H1 (cell line): ENCODE measurements at regions not wholly inside any gene's neighbourhood (a gene's known extent, or its start where the extent isn't known, plus 50 kb on each side); places are given as distances from the start of the nearest gene placed in this dataset.

ENCODE experiments used
- CTCF ChIA-PET: fragments of 300-600 bp; sonication (Branson Sonifier 250); formaldehyde crosslinking; loops from one replicate; lab custom pipeline; 2021; ENCODE audit not compliant: partially characterized antibody; lab: Charles Lee
- POLR2A ChIA-PET: fragments of 300-600 bp; sonication (Branson Sonifier 250); formaldehyde crosslinking; loops from one replicate; lab custom pipeline; 2021; ENCODE audit warnings: inconsistent platforms; ENCODE audit not compliant: partially characterized antibody; lab: Charles Lee
- DNase-seq, 2 experiments: peaks; one replicate each; pipeline versions ENCODE4 v3.0.0 to v3.0.0-alpha.2; 2010 to 2022; ENCODE audit warnings: low spot score in 2 of 2, low read depth in 1 of 2, mixed read lengths in 1 of 2
- FAIRE-seq: peaks from 2 replicates; lab custom pipeline; 2011; peaks lifted over from hg19 to GRCh38; lab: Jason Lieb, UNC
- H2AFZ ChIP-seq: 2 replicates; pipeline ENCODE4 v1.8.1; 2012; ENCODE audit warnings: low read length, inconsistent platforms
- H2AK5ac ChIP-seq: 2 replicates; pipeline ENCODE4 v1.6.1; 2013; ENCODE audit warnings: low read depth, low read length
- H2BK120ac ChIP-seq: replicated peaks from 2 replicates; pipeline ENCODE3; 2013; ENCODE audit warnings: low read depth, low read length, inconsistent platforms
- H2BK12ac ChIP-seq: 2 replicates; pipeline ENCODE4 v1.6.1; 2013; ENCODE audit warnings: low read depth, low read length
- H2BK15ac ChIP-seq: 2 replicates; pipeline ENCODE4 v1.6.1; 2013; ENCODE audit warnings: low read length
- H2BK20ac ChIP-seq: 2 replicates; pipeline ENCODE4 v1.6.1; 2013; ENCODE audit warnings: low read length
- H2BK5ac ChIP-seq: 2 replicates; pipeline ENCODE4 v1.6.1; 2013; ENCODE audit warnings: low read depth, low read length
- H3K14ac ChIP-seq: 2 replicates; pipeline ENCODE4 v1.6.1; 2013; ENCODE audit warnings: inconsistent platforms; ENCODE audit not compliant: insufficient read length
- H3K18ac ChIP-seq: 2 replicates; pipeline ENCODE4 v1.6.1; 2013; ENCODE audit warnings: low read length; ENCODE audit errors: extremely low read depth
- H3K23ac ChIP-seq: 2 replicates; pipeline ENCODE4 v1.6.1; 2013; ENCODE audit warnings: inconsistent platforms; ENCODE audit not compliant: insufficient read length
- H3K23me2 ChIP-seq: 2 replicates; pipeline ENCODE4 v1.6.1; 2013; ENCODE audit warnings: low read depth, low read length
- H3K27ac ChIP-seq: 2 replicates; pipeline ENCODE4 v1.6.1; 2011; ENCODE audit warnings: low read depth, low read length, inconsistent platforms
- H3K27me3 ChIP-seq, 4 experiments: replicated peaks in 1 of 4; 1 replicate in 1 of 4; 2 replicates in 3 of 4; pipeline versions ENCODE4 v1.6.1 to v1.8.1; 2011 to 2013; ENCODE audit warnings: low read length in 3 of 4, mild to moderate bottlenecking in 3 of 4, inconsistent platforms in 2 of 4, mixed read lengths in 2 of 4, moderate library complexity in 1 of 4; ENCODE audit not compliant: control insufficient read depth in 3 of 4, insufficient read depth in 3 of 4; ENCODE audit errors: extremely low read depth in 1 of 4
- H3K36me3 ChIP-seq, 4 experiments: 2 replicates each; pipeline versions ENCODE4 v1.6.1 to v1.8.1; 2011 to 2013; ENCODE audit warnings: mild to moderate bottlenecking in 4 of 4, low read length in 3 of 4, moderate library complexity in 2 of 4, control low read depth in 1 of 4, inconsistent platforms in 1 of 4; ENCODE audit not compliant: insufficient read depth in 4 of 4, control insufficient read depth in 2 of 4
- H3K4ac ChIP-seq: replicated peaks from 2 replicates; pipeline ENCODE3; 2013; ENCODE audit warnings: low read length, low read depth, mixed read lengths, inconsistent platforms; ENCODE audit not compliant: insufficient read length
- H3K4me1 ChIP-seq, 4 experiments: replicated peaks in 1 of 4; 1 replicate in 1 of 4; 2 replicates in 3 of 4; pipeline versions ENCODE4 v1.6.1 to v1.8.1; 2011 to 2013; ENCODE audit warnings: low read length in 3 of 4, inconsistent platforms in 2 of 4, mixed read lengths in 1 of 4; ENCODE audit not compliant: insufficient read depth in 4 of 4, control insufficient read depth in 3 of 4
- H3K4me2 ChIP-seq, 2 experiments: 2 replicates each; pipeline versions ENCODE4 v1.6.1 to v1.8.1; 2011 to 2013; ENCODE audit warnings: low read depth in 2 of 2, low read length in 2 of 2, control low read depth in 1 of 2, inconsistent platforms in 1 of 2, mild to moderate bottlenecking in 1 of 2; ENCODE audit not compliant: insufficient read depth in 1 of 2
- H3K4me3 ChIP-seq, 4 experiments: fragments of 200-600, 300-600 bp in 1 of 4; sonication (generic), shearing (Covaris generic), sonication (Bioruptor Twin) in 1 of 4; 2 replicates each; pipeline versions ENCODE4 v1.5.1 to v1.8.1; 2011 to 2016; ENCODE audit warnings: low read length in 4 of 4, low read depth in 3 of 4, control low read depth in 2 of 4, inconsistent platforms in 2 of 4, mild to moderate bottlenecking in 2 of 4, mixed read lengths in 1 of 4, moderate library complexity in 1 of 4; ENCODE audit not compliant: insufficient read depth in 2 of 4; ENCODE audit errors: extremely low read depth in 1 of 4
- H3K56ac ChIP-seq: replicated peaks from 2 replicates; pipeline ENCODE3; 2013; ENCODE audit warnings: low read depth, mild to moderate bottlenecking, mixed read lengths, low read length, inconsistent platforms; ENCODE audit not compliant: insufficient read length
- H3K79me1 ChIP-seq: 2 replicates; pipeline ENCODE4 v1.6.1; 2013; ENCODE audit warnings: low read depth, low read length, control low read depth
- H3K79me2 ChIP-seq, 2 experiments: 2 replicates each; pipeline versions ENCODE4 v1.6.1 to v1.8.1; 2012 to 2013; ENCODE audit warnings: low read length in 2 of 2, mild to moderate bottlenecking in 2 of 2, inconsistent platforms in 1 of 2; ENCODE audit not compliant: insufficient read depth in 2 of 2, control insufficient read depth in 1 of 2
- H3K9ac ChIP-seq, 4 experiments: replicated peaks in 1 of 4; 1 replicate in 1 of 4; 2 replicates in 3 of 4; pipeline versions ENCODE4 v1.6.1 to v1.8.1; 2011 to 2013; ENCODE audit warnings: low read depth in 3 of 4, low read length in 3 of 4, control low read depth in 2 of 4, mild to moderate bottlenecking in 2 of 4, moderate library complexity in 2 of 4, inconsistent platforms in 1 of 4; ENCODE audit errors: extremely low read depth in 1 of 4
- H3K9me3 ChIP-seq, 2 experiments: 2 replicates each; pipeline versions ENCODE4 v1.6.1 to v1.8.1; 2012 to 2013; ENCODE audit warnings: mild to moderate bottlenecking in 2 of 2, moderate library complexity in 2 of 2, control low read depth in 1 of 2, inconsistent platforms in 1 of 2, low read depth in 1 of 2, low read length in 1 of 2, mixed read lengths in 1 of 2; ENCODE audit not compliant: insufficient read depth in 2 of 2
- H4K20me1 ChIP-seq, 2 experiments: replicated peaks in 1 of 2; 2 replicates each; pipeline versions ENCODE3 to v1.8.1; 2011 to 2013; ENCODE audit warnings: inconsistent platforms in 2 of 2, low read length in 2 of 2, mild to moderate bottlenecking in 1 of 2; ENCODE audit not compliant: insufficient read depth in 2 of 2, control insufficient read depth in 1 of 2
- H4K5ac ChIP-seq: 2 replicates; pipeline ENCODE4 v1.6.1; 2013; ENCODE audit warnings: low read length, low read depth, mixed read lengths, inconsistent platforms; ENCODE audit not compliant: insufficient read length
- H4K8ac ChIP-seq: 2 replicates; pipeline ENCODE4 v1.8.0; 2013; ENCODE audit warnings: mild to moderate bottlenecking, moderate library complexity, low read length, inconsistent platforms; ENCODE audit not compliant: insufficient read depth; ENCODE audit errors: extremely low read depth
- H4K91ac ChIP-seq: replicated peaks from 2 replicates; pipeline ENCODE3; 2013; ENCODE audit warnings: low read length, mixed read lengths, inconsistent platforms; ENCODE audit not compliant: insufficient read length
- CHD1 ChIP-seq: IDR thresholded peaks from 2 replicates; pipeline ENCODE4 v1.6.1; 2012; ENCODE audit warnings: low read depth, low read length, improper control_type of control experiment
- EZH2 ChIP-seq: fragments of 200-600 bp; sonication (generic); IDR thresholded peaks from 2 replicates; pipeline ENCODE4 v1.7.1; 2012; ENCODE audit warnings: low read depth, mild to moderate bottlenecking, moderate library complexity, low read length, inconsistent platforms; ENCODE audit not compliant: severe bottlenecking
- GABPA ChIP-seq: IDR thresholded peaks from 2 replicates; pipeline ENCODE4 v1.6.1; 2011; ENCODE audit warnings: mild to moderate bottlenecking, low read length, moderate library complexity, borderline replicate concordance; ENCODE audit not compliant: insufficient read depth
- POU5F1 ChIP-seq: IDR thresholded peaks from 2 replicates; pipeline ENCODE4 v1.6.1; 2011; ENCODE audit warnings: low read depth, mild to moderate bottlenecking, low read length, moderate library complexity
- RFX5 ChIP-seq: IDR thresholded peaks from 2 replicates; pipeline ENCODE4 v1.6.1; 2011; ENCODE audit warnings: low read depth, low read length, improper control_type of control experiment, borderline replicate concordance
- SP2 ChIP-seq: IDR thresholded peaks from 2 replicates; pipeline ENCODE4 v1.6.1; 2012; ENCODE audit warnings: mild to moderate bottlenecking, low read length, inconsistent platforms
- SP4 ChIP-seq: IDR thresholded peaks from 2 replicates; pipeline ENCODE4 v1.6.1; 2012; ENCODE audit warnings: low read length, inconsistent platforms
- SRF ChIP-seq: IDR thresholded peaks from 2 replicates; pipeline ENCODE4 v1.6.1; 2011; ENCODE audit warnings: mild to moderate bottlenecking, low read depth, low read length, moderate library complexity
- TCF12 ChIP-seq: IDR thresholded peaks from 2 replicates; pipeline ENCODE4 v1.6.1; 2011; ENCODE audit warnings: low read depth, mild to moderate bottlenecking, low read length
- TEAD4 ChIP-seq: IDR thresholded peaks from 2 replicates; pipeline ENCODE4 v1.6.1; 2012; ENCODE audit warnings: low read depth, low read length, inconsistent platforms, mixed read lengths
- ZNF274 ChIP-seq: IDR thresholded peaks from 2 replicates; pipeline ENCODE4 v1.7.0; 2012; ENCODE audit warnings: low read length, borderline replicate concordance; ENCODE audit errors: extremely low read depth
- WGBS, 2 experiments: shearing (Covaris generic) in 1 of 2; methylation state at CpG; one replicate each; pipeline versions ENCODE4 v1.1.6 to v1.1.7; 2013 to 2015; ENCODE audit warnings: low lambda C conversion rate in 2 of 2, mixed read lengths in 2 of 2, inconsistent platforms in 1 of 2, low coverage in 1 of 2, missing lambda C conversion rate in 1 of 2; ENCODE audit not compliant: insufficient replicate concordance in 2 of 2, insufficient coverage in 1 of 2, insufficient read length in 1 of 2; ENCODE audit errors: extremely low coverage in 1 of 2, missing lambda C conversion rate in 1 of 2; 5-methylcytosine and 5-hydroxymethylcytosine counted together
- TF ChIP-seq, protein P1 (sequence below): IDR thresholded peaks from 2 replicates; pipeline ENCODE4 v1.6.1; 2011; ENCODE audit warnings: low read depth, mild to moderate bottlenecking, low read length; ENCODE audit not compliant: insufficient read depth

DNA sequence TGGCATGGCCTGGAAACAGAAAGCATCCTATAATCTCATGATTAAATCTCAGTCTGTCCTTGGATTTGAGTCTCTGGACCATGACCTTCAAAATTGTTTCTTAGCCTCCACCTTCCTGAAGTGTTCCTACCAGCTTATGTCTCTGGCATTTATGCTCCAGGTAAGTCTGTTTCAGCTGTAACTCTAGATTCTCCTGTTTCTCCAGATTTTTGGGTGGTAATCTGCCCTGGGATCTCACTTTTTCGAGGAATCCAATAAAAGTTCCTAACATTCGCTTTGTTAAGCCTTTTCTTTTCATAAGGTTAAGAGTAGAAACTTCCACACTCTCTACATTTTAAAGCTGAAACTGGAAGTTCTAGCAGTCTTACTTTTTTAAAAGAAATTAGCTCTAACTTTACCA, 318.5 kb downstream of the C6orf118 start:
- Histone ChIP-seq H2AK5ac (no peak overlapping the region), H4K5ac (no peak overlapping the region), H4K20me1 (no peaks in the 10 kb centered on the region), H3K23ac (no peak overlapping the region), H3K23me2 (no peaks in the 10 kb centered on the region), H3K56ac (no peak overlapping the region), H3K4me1 (no peaks in the 10 kb centered on the region), H3K14ac (no peak overlapping the region), H3K27ac (no peak overlapping the region), H2BK5ac (no peak overlapping the region), H2BK12ac (no peak overlapping the region), H3K9me3 (no peaks in the 10 kb centered on the region; a peak in 1 of 4 replicates), H2BK120ac (no peak overlapping the region), H2AFZ (peak overlapping the region; percentile 43; the same call in 1 of the 2 replicates), H3K4ac (no peak overlapping the region), H4K8ac (no peak overlapping the region), H2BK15ac (no peak overlapping the region), H3K79me2 (no peaks in the 10 kb centered on the region), H3K18ac (no peak overlapping the region), H3K4me2 (no peak overlapping the region), H3K27me3 (no peaks in the 10 kb centered on the region), H2BK20ac (no peak overlapping the region), H3K79me1 (no peaks in the 10 kb centered on the region), H3K9ac (no peak overlapping the region), H3K4me3 (no peak overlapping the region), H3K36me3 (no peaks in the 10 kb centered on the region), H4K91ac (no peak overlapping the region)
- TF ChIP-seq CHD1 (no peak), RFX5 (no peak), TCF12 (no peak), EZH2 (no peak), SP2 (no peak), SRF (no peak), POU5F1 (no peak), SP4 (no peak), GABPA (no peak), ZNF274 (no peak), TEAD4 (no peak)
- TF ChIP-seq, protein P1, sequence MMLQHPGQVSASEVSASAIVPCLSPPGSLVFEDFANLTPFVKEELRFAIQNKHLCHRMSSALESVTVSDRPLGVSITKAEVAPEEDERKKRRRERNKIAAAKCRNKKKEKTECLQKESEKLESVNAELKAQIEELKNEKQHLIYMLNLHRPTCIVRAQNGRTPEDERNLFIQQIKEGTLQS, result no peak
- ChIA-PET POLR2A (no interaction called here), CTCF (interaction anchor here (2.0 kb wide), 1 partner anchor 12 kb away, joined by 6 read pairs; no protein-coding TSS in a partner anchor)
- DNase-seq, result no peak
- WGBS, 2 experiments, result 87% methylated on average over 2 of the region's 2 CpGs; no CpG with 5 or more reads in 1 of the 2 experiments
- FAIRE-seq, result no peak
